RWPE2 (cell line): ENCODE measurements at regions not wholly inside any gene's neighbourhood (a gene's known extent, or its start where the extent isn't known, plus 50 kb on each side); places are given as distances from the start of the nearest gene placed in this dataset.

Experiments used
- ATAC-seq: fragments of 200-7000 bp; cut with Tn5 transposase; 3 replicates; pipeline ENCODE4 v1.9.1; 2021; ENCODE audit warnings: low read depth
- DNase-seq: peaks from one replicate; pipeline ENCODE4 v3.0.0-alpha.2; 2020; ENCODE audit warnings: low spot score
- H3K27ac ChIP-seq: fragments of 450-650 bp; 2 replicates; pipeline ENCODE4 v1.5.1; 2017; ENCODE audit warnings: mild to moderate bottlenecking; ENCODE audit not compliant: poor library complexity, severe bottlenecking
- H3K27me3 ChIP-seq: fragments of 250-450 bp; sonication (Bioruptor Pico); 2 replicates; pipeline ENCODE4 v1.5.1; 2021; ENCODE audit warnings: mild to moderate bottlenecking, moderate library complexity; ENCODE audit not compliant: insufficient read depth, poor library complexity, severe bottlenecking
- H3K36me3 ChIP-seq: fragments of 250-450 bp; sonication (Bioruptor Pico); 2 replicates; pipeline ENCODE4 v1.5.1; 2020; ENCODE audit warnings: low read depth, mild to moderate bottlenecking, moderate library complexity
- H3K4me1 ChIP-seq: fragments of 250-450 bp; sonication (Bioruptor Pico); 2 replicates; pipeline ENCODE4 v1.5.1; 2021; ENCODE audit warnings: mild to moderate bottlenecking, moderate library complexity; ENCODE audit not compliant: insufficient read depth, poor library complexity, severe bottlenecking
- H3K4me3 ChIP-seq: fragments of 250-450 bp; sonication (Bioruptor Pico); 2 replicates; pipeline ENCODE4 v1.5.1; 2021; ENCODE audit warnings: mild to moderate bottlenecking, moderate library complexity; ENCODE audit not compliant: severe bottlenecking
- H3K9me3 ChIP-seq: fragments of 250-450 bp; sonication (Bioruptor Pico); 2 replicates; pipeline ENCODE4 v1.5.1; 2021; ENCODE audit warnings: mild to moderate bottlenecking, moderate library complexity; ENCODE audit not compliant: severe bottlenecking
- TF ChIP-seq, protein P1 (sequence below): fragments of 450-650 bp; IDR thresholded peaks from one replicate; pipeline ENCODE4 v1.5.1; 2017; ENCODE audit warnings: mild to moderate bottlenecking, moderate library complexity; ENCODE audit not compliant: poor library complexity, severe bottlenecking

DNA sequence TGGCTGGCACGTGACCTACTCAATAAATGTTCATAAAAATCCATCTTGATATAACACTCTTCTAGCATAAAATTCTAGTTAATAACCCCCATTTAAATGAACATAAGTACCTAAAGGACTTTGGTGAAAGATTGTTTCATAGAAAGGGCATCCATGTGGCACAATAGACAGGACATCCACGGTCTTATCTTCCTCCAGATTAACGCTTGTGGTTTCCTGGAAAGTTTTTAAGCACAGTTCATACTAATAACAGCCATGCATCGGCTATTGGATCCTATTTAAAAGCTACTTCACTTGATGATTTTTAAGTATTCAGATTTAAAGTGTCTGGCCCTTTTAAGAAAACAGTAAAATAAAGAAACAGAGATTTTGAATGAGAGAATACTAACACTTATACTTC lies 288.3 kb downstream of the AHR start:
- Histone ChIP-seq H3K27me3 (no peaks in the 10 kb centered on the region), H3K27ac (no peak overlapping the region), H3K9me3 (no peaks in the 10 kb centered on the region), H3K4me3 (no peak overlapping the region), H3K36me3 (no peaks in the 10 kb centered on the region), H3K4me1 (peaks cover 3% of the 10 kb centered on the region)
- DNase-seq (no peak), ATAC-seq (no peak)
- TF ChIP-seq, protein P1, sequence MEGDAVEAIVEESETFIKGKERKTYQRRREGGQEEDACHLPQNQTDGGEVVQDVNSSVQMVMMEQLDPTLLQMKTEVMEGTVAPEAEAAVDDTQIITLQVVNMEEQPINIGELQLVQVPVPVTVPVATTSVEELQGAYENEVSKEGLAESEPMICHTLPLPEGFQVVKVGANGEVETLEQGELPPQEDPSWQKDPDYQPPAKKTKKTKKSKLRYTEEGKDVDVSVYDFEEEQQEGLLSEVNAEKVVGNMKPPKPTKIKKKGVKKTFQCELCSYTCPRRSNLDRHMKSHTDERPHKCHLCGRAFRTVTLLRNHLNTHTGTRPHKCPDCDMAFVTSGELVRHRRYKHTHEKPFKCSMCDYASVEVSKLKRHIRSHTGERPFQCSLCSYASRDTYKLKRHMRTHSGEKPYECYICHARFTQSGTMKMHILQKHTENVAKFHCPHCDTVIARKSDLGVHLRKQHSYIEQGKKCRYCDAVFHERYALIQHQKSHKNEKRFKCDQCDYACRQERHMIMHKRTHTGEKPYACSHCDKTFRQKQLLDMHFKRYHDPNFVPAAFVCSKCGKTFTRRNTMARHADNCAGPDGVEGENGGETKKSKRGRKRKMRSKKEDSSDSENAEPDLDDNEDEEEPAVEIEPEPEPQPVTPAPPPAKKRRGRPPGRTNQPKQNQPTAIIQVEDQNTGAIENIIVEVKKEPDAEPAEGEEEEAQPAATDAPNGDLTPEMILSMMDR: no peak

DNA sequence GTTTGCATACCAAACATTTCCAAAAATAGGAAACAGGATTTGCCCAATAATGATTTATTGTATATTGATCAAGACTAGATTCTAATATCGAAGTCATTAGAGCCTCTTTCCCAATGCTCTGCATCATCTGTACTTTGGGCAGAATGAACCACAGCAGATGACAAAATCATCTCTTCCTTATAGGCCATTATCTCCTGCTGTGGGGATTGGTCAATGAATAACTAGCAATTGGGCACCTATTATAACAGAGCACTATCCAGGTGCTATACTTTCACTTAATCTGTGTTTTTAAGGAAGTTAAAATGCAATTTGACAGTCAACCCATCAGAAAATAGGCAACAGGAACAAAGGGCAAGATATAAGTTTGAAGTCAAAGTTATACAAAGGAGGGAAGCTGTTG lies 290.3 kb downstream of the AHR start:
- Histone ChIP-seq H3K27me3 (no peaks in the 10 kb centered on the region), H3K4me3 (no peak overlapping the region), H3K9me3 (no peaks in the 10 kb centered on the region), H3K27ac (no peak overlapping the region), H3K36me3 (no peaks in the 10 kb centered on the region), H3K4me1 (peaks cover under 1% of the 10 kb centered on the region)
- ATAC-seq: no peak
- TF ChIP-seq, protein P1: no peak
- no peak for DNase-seq

DNA sequence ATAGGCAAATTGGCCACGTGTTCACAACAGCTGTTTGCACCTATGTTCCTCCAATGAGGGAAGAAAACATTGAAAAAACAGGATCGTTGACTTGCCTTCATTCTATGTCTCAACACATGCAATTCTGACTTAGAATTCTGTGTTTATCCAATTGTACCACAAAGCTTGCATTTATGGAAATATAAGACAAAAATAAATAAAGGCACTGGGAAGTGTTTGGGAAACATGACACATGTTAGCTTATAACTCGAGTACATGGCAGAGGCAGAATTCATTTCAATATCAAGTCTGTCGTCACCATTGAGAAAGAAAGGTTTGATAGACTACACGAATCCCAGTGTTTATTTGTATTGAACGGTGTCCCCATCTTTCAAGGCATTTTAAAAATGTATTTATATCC lies 291.2 kb downstream of the AHR start:
- H3K4me1 ChIP-seq: no peaks in the 10 kb centered on the region
- no peak overlapping the region for H3K27ac ChIP-seq
- ATAC-seq (no peak), DNase-seq (no peak)
- no peaks in the 10 kb centered on the region for H3K27me3 ChIP-seq
- H3K4me3 ChIP-seq: no peak overlapping the region
- H3K9me3 ChIP-seq: no peaks in the 10 kb centered on the region
- no peaks in the 10 kb centered on the region for H3K36me3 ChIP-seq
- TF ChIP-seq, protein P1: no peak

DNA sequence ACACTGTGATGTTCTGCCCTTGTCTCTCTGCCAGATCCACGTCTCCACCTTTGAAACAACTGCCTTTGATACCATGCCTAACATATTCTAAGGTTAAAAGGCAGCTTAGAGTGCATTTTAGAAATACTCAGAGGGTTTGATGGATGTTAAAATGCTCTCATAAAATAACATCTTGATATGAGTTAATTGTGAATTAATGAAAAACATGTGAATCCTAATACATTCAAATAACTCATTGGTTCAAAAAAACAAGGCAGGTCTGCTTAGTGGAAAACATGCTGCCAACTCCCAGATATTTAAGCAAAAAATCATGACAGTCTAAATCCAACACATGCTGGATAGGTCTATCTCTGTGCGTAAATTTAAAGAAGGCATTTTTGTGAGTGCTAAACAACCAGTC lies 291.8 kb downstream of the AHR start:
- DNase-seq (no peak), ATAC-seq (no peak)
- TF ChIP-seq, protein P1: no peak
- H3K9me3 ChIP-seq: no peaks in the 10 kb centered on the region
- H3K27me3 ChIP-seq: no peaks in the 10 kb centered on the region
- no peak overlapping the region for H3K4me3 ChIP-seq
- H3K4me1 ChIP-seq: no peaks in the 10 kb centered on the region
- no peak overlapping the region for H3K27ac ChIP-seq
- H3K36me3 ChIP-seq: no peaks in the 10 kb centered on the region

DNA sequence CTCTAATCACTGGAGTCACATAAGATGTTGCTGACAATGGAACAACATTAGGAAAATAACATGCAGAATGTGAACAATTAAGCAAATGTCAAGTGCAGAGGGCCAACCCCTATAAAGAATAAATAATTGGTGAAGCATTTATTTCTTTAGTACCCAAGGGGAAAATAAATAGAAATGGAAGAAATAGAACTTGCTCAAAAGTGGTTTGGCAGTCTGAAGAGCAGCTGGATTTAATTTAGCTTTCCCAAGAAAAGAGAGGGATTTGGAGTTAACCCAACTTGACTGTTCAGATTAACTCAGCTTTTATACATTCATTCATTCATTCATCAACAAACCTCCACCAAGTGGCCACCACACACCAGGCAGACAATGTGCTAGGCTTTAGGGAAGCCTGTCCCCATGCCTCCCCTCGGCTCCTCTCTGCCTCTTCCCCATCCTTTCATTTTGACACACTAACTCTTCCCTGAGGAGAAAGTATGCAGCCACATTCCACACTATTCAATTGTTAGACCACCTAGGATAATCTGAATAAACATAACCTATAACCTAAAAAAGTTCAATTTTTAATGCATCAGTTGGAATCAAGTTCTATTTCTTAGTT lies 295.5 kb downstream of the AHR start:
- H3K27me3 ChIP-seq: no peaks in the 10 kb centered on the region
- TF ChIP-seq, protein P1: no peak
- ATAC-seq: no peak
- DNase-seq: no peak
- no peaks in the 10 kb centered on the region for H3K36me3 ChIP-seq
- H3K4me1 ChIP-seq: peaks cover 6% of the 10 kb centered on the region
- H3K9me3 ChIP-seq: no peaks in the 10 kb centered on the region
- no peak overlapping the region for H3K4me3 ChIP-seq
- no peak overlapping the region for H3K27ac ChIP-seq
